RWPE1 (cell line): ENCODE measurements at regions not wholly inside any gene's neighbourhood (a gene's known extent, or its start where the extent isn't known, plus 50 kb on each side); places are given as distances from the start of the nearest gene placed in this dataset.

Source experiments
- CTCF ChIA-PET: fragments of 350-600 bp; sonication (Branson Sonifier 250); formaldehyde crosslinking; extraction: SDS; loops from one replicate; lab custom pipeline; 2021; lab: Yijun Ruan, JAX
- POLR2A ChIA-PET: fragments of 400-600 bp; formaldehyde crosslinking; extraction: SDS; loops from one replicate; lab custom pipeline; 2020; ENCODE audit warnings: antibody characterized with exemption; ENCODE audit not compliant: low non-redundant PET; lab: Yijun Ruan, JAX
- DNase-seq: peaks from one replicate; pipeline ENCODE4 v3.0.0; 2012; ENCODE audit warnings: low spot score
- H3K27ac ChIP-seq: fragments of 450-650 bp; 2 replicates; pipeline ENCODE4 v1.5.1; 2017
- CTCF ChIP-seq: fragments of 450-650 bp; conservative IDR thresholded peaks from 2 replicates; pipeline ENCODE4 v1.5.1; 2017; ENCODE audit warnings: low read depth, mild to moderate bottlenecking

GRCh38 chrX:79568309-79568708 is 201.2 kb upstream of the ITM2A start:
- TF ChIP-seq CTCF: no peak
- no peak for DNase-seq
- no peak overlapping the region for H3K27ac ChIP-seq
- POLR2A ChIA-PET: no interaction called here
- CTCF ChIA-PET: no interaction called here

GRCh38 chrX:79564362-79564761 is 197.2 kb upstream of the ITM2A start:
- no peak for DNase-seq
- H3K27ac ChIP-seq: no peak overlapping the region
- ChIA-PET POLR2A (no interaction called here), CTCF (interaction anchor here (0.5 to 0.6 kb wide), 2 partner anchors 124 to 1011 kb away, joined by 3 read pairs; no protein-coding TSS in a partner anchor)
- TF ChIP-seq CTCF: no peak

- POLR2A ChIA-PET: no interaction called here
- no peak for DNase-seq
- CTCF ChIA-PET: no interaction called here
Measured at GRCh38 chrX:79559290-79559689, 192.2 kb upstream of the ITM2A start.

GRCh38 chrX:79557212-79557611 is 190.1 kb upstream of the ITM2A start:
- H3K27ac ChIP-seq: no peak overlapping the region
- TF ChIP-seq CTCF: no peak
- no peak for DNase-seq
- POLR2A ChIA-PET: no interaction called here
- CTCF ChIA-PET: no interaction called here

More at GRCh38 chrX:79559290-79559689, 192.2 kb upstream of the ITM2A start:
- H3K27ac ChIP-seq: no peak overlapping the region
- no peak for TF ChIP-seq CTCF

GRCh38 chrX:79556800-79557199 is 189.7 kb upstream of the ITM2A start:
- DNase-seq: no peak
- ChIA-PET POLR2A (no interaction called here), CTCF (no interaction called here)
- no peak overlapping the region for H3K27ac ChIP-seq
- no peak for TF ChIP-seq CTCF

- no peak for DNase-seq
- ChIA-PET CTCF (no interaction called here), POLR2A (no interaction called here)
- no peak overlapping the region for H3K27ac ChIP-seq
- TF ChIP-seq CTCF: no peak
Measured at GRCh38 chrX:79530310-79531108, 163.4 kb upstream of the ITM2A start.
